ENCODE measurements at regions not wholly inside any gene's neighbourhood (a gene's known extent, or its start where the extent isn't known, plus 50 kb on each side); places are given as distances from the start of the nearest gene placed in this dataset.

DNA sequence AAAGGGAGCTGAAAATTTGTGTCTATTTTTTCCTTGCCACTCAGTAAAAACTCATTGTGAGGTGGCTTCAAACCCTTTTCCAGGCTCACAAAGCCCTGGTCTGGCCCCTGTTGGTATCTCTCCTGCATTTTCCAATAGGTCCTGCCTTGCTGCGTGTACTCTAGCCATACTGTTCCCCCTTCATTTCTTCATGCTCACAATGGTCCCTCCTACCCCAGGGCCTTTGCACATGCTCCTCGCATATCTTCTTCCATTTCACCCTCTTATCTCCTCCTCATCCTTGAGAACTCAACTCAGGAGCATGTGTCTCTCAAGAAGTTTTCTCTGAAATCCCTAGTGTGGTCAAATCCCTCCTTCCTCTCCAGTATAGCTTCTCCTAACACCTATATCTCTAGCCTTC lies 186.6 kb downstream of the MBOAT1 start:
- peaks cover 34% of the 10 kb centered on the region for H3K27me3 Mint-ChIP-seq
- no peak overlapping the region for H3K4me3 Mint-ChIP-seq
- DNase-seq, result no peak
- no peaks in the 10 kb centered on the region for H3K36me3 Mint-ChIP-seq
- H3K4me1 Mint-ChIP-seq, result peaks cover 15% of the 10 kb centered on the region
- H3K9me3 Mint-ChIP-seq, result no peaks in the 10 kb centered on the region
- no peak overlapping the region for H3K27ac Mint-ChIP-seq

GRCh38 chr6:20028143-20028542 lies 184.1 kb downstream of the MBOAT1 start:
- H3K27me3 Mint-ChIP-seq, result peaks cover 41% of the 10 kb centered on the region
- no peak overlapping the region for H3K4me3 Mint-ChIP-seq
- DNase-seq, result no peak

GRCh38 chr6:20028562-20028961 lies 183.7 kb downstream of the MBOAT1 start:
- Mint-ChIP-seq H3K4me1 (peaks cover 13% of the 10 kb centered on the region), H3K36me3 (no peaks in the 10 kb centered on the region), H3K27me3 (peaks cover 40% of the 10 kb centered on the region), H3K27ac (no peak overlapping the region), H3K4me3 (no peak overlapping the region), H3K9me3 (no peaks in the 10 kb centered on the region)
- DNase-seq, result no peak

More at GRCh38 chr6:20028143-20028542, 184.1 kb downstream of the MBOAT1 start:
- peaks cover 15% of the 10 kb centered on the region for H3K4me1 Mint-ChIP-seq
- H3K9me3 Mint-ChIP-seq, result no peaks in the 10 kb centered on the region
- no peaks in the 10 kb centered on the region for H3K36me3 Mint-ChIP-seq
- no peak overlapping the region for H3K27ac Mint-ChIP-seq

GRCh38 chr6:20029979-20030378 lies 182.3 kb downstream of the MBOAT1 start:
- Mint-ChIP-seq H3K9me3 (no peaks in the 10 kb centered on the region), H3K27me3 (peaks cover 32% of the 10 kb centered on the region), H3K36me3 (no peaks in the 10 kb centered on the region), H3K4me3 (no peak overlapping the region), H3K4me1 (no peaks in the 10 kb centered on the region), H3K27ac (no peak overlapping the region)
- DNase-seq, result no peak

GRCh38 chr6:20031342-20031741 lies 180.9 kb downstream of the MBOAT1 start:
- DNase-seq, result no peak
- Mint-ChIP-seq H3K27ac (no peak overlapping the region), H3K4me3 (no peak overlapping the region), H3K36me3 (no peaks in the 10 kb centered on the region), H3K9me3 (no peaks in the 10 kb centered on the region), H3K4me1 (no peaks in the 10 kb centered on the region), H3K27me3 (peaks cover 22% of the 10 kb centered on the region)

GRCh38 chr6:20033697-20034407 lies 178.4 kb downstream of the MBOAT1 start:
- H3K36me3 Mint-ChIP-seq, result no peaks in the 10 kb centered on the region
- H3K9me3 Mint-ChIP-seq, result no peaks in the 10 kb centered on the region
- H3K4me1 Mint-ChIP-seq, result no peaks in the 10 kb centered on the region
- peaks cover 17% of the 10 kb centered on the region for H3K27me3 Mint-ChIP-seq
- no peak overlapping the region for H3K27ac Mint-ChIP-seq
- no peak overlapping the region for H3K4me3 Mint-ChIP-seq
- no peak for DNase-seq

GRCh38 chr6:20034408-20034769 lies 177.9 kb downstream of the MBOAT1 start:
- Mint-ChIP-seq H3K4me1 (no peaks in the 10 kb centered on the region), H3K27me3 (peaks cover 17% of the 10 kb centered on the region), H3K36me3 (no peaks in the 10 kb centered on the region), H3K4me3 (no peak overlapping the region), H3K9me3 (no peaks in the 10 kb centered on the region), H3K27ac (no peak overlapping the region)
- no peak for DNase-seq

GRCh38 chr6:20036141-20036677 lies 176.1 kb downstream of the MBOAT1 start:
- Mint-ChIP-seq H3K4me1 (no peaks in the 10 kb centered on the region), H3K27me3 (peaks cover 7% of the 10 kb centered on the region), H3K4me3 (no peak overlapping the region), H3K27ac (no peak overlapping the region), H3K36me3 (no peaks in the 10 kb centered on the region), H3K9me3 (no peaks in the 10 kb centered on the region)
- no peak for DNase-seq

GRCh38 chr6:20038410-20039204 lies 173.7 kb downstream of the MBOAT1 start:
- Mint-ChIP-seq H3K27me3 (no peaks in the 10 kb centered on the region), H3K36me3 (no peaks in the 10 kb centered on the region), H3K27ac (no peak overlapping the region), H3K4me1 (no peaks in the 10 kb centered on the region), H3K9me3 (no peaks in the 10 kb centered on the region), H3K4me3 (no peak overlapping the region)
- DNase-seq, result no peak

DNA sequence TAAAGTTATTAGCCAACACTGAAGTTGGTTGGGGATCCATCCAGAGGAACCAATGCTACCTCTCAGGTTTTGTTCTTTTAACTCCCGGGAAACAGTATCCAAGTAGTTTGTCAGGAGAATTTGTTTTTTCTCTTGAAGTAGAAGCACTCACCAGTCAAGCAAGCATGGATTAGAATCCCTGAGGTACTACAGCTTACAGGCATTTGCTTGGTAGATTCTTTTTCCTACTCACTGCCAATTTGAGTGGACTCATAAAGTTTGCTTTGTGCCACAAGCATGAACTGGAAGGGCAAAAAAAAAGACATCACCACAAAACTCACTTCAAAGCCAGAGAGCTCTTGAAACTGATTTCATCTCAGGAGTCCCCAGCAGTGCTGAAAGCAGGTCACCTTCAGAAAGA lies 167.4 kb downstream of the MBOAT1 start:
- Mint-ChIP-seq H3K36me3 (no peaks in the 10 kb centered on the region), H3K9me3 (no peaks in the 10 kb centered on the region), H3K27ac (no peak overlapping the region), H3K4me3 (no peak overlapping the region), H3K4me1 (no peaks in the 10 kb centered on the region), H3K27me3 (peaks cover 6% of the 10 kb centered on the region)
- no peak for DNase-seq

Measured in activated naive CD8-positive, alpha-beta T cell treated with anti-CD3 and anti-CD28 coated beads for 36 hours (primary cell).